Frontal cortex (tissue), 3 donors: ENCODE measurements at regions not wholly inside any gene's neighbourhood (a gene's known extent, or its start where the extent isn't known, plus 50 kb on each side); places are given as distances from the start of the nearest gene placed in this dataset.

Experiments
- DNase-seq, 2 donors: peaks; one replicate each; pipeline ENCODE4 v3.0.0; 2012; ENCODE audit warnings: low spot score in 2 of 2
- FAIRE-seq: peaks from 2 replicates; lab custom pipeline; 2012; peaks lifted over from hg19 to GRCh38; lab: Jason Lieb, UNC
- donor health status: control.
- donor health status: control.
- donor health status: control.

DNA sequence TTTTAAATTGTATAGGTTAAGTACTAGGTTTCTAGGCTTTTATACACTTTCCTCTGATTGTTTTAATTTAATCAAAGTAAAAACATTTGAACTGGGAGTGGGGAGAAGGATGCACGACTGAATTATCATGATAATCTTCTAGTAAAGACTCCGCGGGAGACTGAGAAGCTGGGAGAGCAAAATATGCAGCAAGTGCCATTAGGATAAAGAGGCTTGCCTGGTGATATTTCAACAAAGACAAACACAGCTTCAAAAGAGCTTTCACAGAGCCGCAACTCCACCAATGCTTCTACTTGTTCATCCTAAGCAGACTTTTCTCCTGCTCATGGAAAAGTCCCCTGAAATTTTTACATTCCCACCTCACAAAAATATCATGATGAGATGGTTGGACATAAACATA, 239.0 kb upstream of the PTBP2 start:
- DNase-seq: no peak
- FAIRE-seq: no peak

- FAIRE-seq (peak; percentile 52), DNase-seq (no peak)
These were observed 234.2 kb upstream of the PTBP2 start for GRCh38 chr1:96487394-96487793.

- DNase-seq (no peak), FAIRE-seq (no peak)
These were observed 233.6 kb upstream of the PTBP2 start for GRCh38 chr1:96487971-96488370.

DNA sequence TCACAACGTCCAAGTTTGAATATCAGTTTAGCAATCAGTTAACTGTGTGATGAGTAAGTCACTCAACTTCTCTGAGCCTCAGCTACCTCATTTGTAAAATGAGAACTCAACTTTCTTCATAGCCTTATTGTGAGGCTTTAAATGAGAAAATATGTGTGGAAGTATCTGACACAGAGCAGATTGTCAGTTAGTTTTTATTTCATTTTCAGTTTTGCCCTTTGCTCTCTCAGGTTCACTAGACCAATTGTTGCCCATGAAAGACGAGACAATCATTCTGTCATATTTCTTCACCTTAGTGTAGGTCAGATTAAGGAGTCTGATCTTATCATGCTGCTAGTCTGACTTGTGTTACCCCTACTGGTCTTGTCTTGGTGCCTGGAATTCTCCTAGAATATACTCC, 232.8 kb upstream of the PTBP2 start:
- FAIRE-seq (no peak), DNase-seq (no peak)

DNA sequence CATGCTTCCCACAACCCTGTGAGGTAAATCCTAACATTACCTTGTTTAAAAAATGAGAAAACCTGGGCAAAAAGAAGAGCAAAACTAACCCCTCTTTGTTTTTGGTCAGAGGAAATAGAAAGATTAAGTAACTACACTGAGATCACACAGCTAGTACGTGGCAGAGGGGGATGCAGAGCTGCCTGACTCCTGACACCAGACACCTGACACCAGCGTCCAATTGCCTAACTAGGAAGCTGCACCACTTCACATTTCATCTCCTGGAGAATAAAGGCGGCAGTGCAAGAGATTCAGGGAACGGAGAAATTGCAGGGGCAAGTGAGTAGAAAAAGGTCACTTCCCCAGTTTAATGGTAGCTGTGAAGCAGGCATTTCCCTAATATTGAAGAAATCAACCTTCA, 229.3 kb upstream of the PTBP2 start:
- no peak for DNase-seq
- no peak for FAIRE-seq

DNA sequence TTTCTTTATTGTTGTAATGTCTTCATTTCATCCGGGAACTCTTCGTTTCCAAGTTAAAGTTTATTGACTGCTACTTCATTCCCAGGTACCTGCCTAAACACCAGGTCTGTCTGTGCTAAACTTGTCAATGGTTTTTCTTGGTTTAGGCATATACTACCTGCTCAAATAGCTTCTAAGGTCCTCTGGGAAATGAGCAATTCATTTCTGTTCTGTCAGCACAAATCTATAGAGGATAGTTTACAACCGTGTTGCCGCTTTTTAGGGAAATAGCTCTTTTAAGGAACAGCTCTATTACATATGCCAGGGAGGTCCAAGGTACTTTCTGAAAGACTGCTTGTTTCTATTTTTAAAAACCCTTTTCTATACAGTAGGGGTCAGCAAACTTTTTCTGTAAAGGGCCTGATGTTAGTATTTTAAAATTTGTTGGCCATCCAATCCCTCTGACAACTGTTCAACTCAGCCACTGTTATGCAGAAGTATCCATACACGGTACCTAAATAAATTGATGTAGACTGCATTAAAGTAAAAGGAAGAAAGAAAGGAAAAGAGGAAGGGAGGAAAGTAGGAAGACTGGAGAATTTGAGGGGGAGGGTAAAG, 222.7 kb upstream of the PTBP2 start:
- FAIRE-seq (no peak), DNase-seq (no peak)

DNA sequence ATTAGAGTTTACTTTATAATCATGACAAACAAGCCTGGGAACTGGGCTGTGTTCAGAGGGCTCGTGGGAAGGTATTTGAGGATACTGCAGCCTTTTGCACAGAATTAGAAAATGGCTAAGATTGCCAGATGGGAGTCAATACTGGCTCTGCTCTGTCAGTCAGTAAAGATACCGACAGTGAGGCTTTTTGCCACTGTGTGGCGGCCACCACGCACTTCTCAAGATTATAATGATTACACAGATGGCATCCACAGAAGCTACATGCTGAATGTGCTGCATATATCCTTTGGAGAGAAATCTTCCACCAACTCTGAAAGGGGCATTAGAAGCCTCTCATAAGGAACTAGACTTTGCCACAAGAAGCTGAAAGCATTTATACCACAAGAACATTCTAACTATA, 213.4 kb upstream of the PTBP2 start:
- no peak for DNase-seq
- FAIRE-seq: no peak

- DNase-seq (no peak), FAIRE-seq (no peak)
These were observed 212.2 kb upstream of the PTBP2 start for GRCh38 chr1:96509339-96509738.

DNA sequence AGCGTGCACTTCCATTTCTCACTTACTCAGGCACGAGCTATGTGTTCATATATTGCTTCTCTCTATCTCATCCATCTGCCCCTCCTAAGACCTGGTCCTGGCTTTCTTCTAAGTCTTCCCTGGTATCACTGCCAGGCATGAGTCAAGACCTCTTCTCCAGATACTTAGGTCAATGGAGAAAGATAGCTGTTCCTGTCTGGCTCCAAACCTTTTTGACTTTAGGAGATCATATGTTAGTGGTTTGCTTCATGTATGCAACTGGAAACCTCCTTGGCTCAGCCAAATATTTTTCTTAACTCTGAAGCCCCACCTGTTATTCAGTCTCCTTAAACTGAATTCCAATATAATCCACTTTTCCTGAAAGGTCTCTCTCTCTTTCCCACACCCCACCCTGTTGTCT, 211.6 kb upstream of the PTBP2 start:
- DNase-seq (no peak), FAIRE-seq (no peak)

DNA sequence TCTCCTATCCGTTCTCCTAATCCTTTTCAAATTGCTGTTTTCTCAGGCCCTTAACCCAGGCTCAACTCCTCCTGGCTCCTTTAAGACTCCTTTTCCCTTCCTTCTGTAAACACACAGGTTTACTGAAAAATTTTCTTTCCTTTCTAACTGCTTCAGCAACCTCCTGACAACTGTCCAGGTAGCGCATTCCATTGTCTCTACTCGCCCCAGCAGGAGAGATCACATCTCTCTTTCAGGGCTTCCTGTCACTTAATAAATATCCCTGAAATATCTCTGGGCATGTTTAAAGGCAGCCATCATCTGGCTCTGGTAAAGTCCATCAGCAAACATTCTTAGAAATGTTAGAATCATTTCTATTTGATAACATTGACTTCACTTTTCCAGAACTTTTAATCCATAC, 211.2 kb upstream of the PTBP2 start:
- no peak for FAIRE-seq
- DNase-seq: no peak

DNA sequence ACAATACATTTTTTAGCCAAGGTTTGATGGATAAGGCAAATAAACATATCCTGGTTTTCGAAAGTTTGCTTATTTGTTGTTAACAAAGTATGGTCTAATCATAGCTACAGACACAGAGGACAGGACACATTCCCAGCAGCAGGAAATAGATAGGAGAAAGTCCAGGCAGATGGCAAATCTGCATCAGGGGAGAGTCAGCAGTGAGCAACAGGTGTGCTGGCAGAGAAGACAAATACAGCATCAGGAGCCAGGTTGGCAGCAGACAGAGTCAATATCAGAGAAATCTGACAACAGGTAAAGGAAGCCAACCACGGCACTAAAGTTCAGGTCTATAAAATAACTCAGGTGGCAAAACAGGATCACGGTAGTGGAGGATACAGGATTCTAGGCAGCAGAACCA, 210.7 kb upstream of the PTBP2 start:
- FAIRE-seq (no peak), DNase-seq (no peak)

DNA sequence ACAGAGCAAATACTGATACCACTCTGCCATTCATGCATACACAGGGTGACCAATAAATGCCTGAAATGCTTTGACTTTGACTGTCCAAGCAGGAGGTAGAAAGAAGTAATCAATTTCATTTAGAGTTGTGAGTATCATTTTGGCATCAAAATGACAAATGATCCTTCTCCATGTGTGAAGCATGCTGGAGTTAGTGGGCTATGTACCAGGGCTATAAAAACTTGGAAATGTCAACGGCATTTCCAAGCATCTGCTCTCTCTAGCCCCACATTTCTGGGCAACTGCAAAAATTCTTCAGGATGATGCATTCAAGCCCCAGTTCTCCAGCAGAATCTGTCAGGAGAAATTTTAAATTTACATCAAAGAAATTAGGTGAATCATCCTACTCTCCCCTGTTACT, 208.4 kb upstream of the PTBP2 start:
- DNase-seq: no peak

DNA sequence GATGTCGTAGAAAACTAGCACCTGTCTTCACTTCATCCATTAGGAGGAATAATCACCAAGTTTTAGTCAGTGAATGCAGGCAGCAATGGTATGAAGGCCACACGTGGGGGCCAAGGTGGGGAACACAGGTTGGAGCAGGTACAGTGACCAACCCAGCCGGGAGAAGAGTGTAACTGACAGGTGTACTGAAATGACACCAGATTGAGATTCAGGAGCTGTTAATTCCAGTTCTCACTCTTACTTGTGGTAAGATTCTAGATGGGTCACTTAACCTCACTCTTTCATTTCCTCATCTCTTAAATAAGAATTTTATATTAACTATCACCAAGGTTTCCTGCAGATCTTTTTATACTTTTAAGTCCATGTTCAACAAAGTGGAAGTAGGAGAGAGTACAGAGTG, 206.2 kb upstream of the PTBP2 start:
- DNase-seq: no peak
- no peak for FAIRE-seq

More for the DNA sequence above, 208.4 kb upstream of the PTBP2 start:
- no peak for FAIRE-seq

DNA sequence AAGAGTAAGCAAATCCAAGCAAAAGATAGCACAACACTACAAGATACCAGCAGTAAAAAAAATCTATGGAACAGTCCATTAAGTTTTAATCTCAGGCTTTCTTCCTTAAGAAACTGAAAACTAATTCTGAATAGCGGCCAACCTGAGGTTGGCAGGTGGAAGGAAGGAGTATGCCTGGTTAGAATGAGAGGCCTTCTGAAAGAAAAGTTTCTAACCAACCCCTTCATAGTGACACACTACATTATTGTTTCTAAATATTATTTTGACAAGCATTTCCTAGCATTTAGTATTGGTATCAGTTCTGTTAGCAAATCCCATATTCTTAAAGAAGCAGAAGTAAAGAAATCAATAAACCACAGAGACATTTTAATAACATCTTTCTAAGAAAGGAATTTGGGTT, 205.7 kb upstream of the PTBP2 start:
- no peak for FAIRE-seq
- DNase-seq: no peak

DNA sequence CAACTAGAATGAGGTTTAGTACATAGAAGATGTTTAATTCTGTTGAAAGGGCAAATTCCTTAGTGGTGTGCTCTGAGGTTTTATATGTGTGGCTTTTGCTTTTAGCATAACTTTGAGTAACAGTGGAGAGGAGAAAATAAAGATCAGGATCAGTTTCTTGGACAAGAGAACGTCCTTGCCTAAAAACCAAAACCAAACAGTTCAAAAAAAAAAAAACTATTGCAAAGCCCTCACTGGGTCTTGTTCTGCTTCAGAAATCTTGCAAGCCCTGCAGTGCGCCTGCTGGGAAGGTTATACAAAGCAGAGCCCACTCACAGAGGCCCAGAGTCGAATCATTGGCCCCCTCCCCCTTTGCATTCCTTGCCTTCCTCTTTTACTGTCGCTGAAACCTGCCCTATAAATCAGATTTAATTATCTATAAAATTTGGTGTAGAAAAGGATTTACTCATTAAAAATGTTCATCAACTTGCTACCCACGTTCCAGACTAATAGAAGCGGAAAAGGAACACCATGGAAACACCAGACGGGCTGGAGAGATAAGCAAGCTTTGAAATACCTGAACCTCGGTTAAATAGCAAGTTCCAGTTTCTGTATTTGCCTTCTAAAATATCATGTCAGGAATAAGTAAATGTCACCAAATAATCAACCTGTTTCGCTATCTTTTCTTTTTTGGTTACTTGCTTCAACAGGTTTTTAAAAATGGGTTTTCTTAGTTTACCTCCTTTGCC, 201.6 kb upstream of the PTBP2 start:
- DNase-seq: no peak
- no peak for FAIRE-seq

GRCh38 chr1:96520579-96520947, 201.0 kb upstream of the PTBP2 start:
- FAIRE-seq: no peak
- no peak for DNase-seq

DNA sequence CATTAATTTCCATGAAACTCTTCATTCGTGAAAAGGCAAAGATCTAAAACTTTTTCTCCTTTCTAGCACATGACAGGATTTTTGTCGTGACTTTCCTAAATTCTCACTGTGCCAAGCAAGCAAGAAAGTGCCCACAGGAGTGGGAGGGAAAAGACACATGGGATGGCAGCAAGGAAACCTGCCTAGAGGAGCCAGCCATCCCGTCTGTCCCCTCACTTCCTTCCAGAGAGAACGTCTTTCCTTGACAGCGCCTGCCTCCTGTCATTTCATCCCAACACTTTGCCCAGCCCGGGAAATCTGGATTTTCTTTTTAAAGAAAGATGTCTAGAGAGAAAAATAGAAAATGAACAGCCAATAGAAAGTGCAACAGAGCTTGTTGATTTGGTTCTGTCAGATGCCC, 200.6 kb upstream of the PTBP2 start:
- FAIRE-seq (no peak), DNase-seq (no peak)

GRCh38 chr1:96521994-96522760, 199.4 kb upstream of the PTBP2 start:
- FAIRE-seq: no peak

GRCh38 chr1:96522927-96523326, 198.7 kb upstream of the PTBP2 start:
- DNase-seq: no peak
- FAIRE-seq: no peak

More at GRCh38 chr1:96521994-96522760, 199.4 kb upstream of the PTBP2 start:
- no peak for DNase-seq

- DNase-seq (no peak), FAIRE-seq (no peak)
These were observed 197.5 kb upstream of the PTBP2 start for GRCh38 chr1:96524100-96524499.
